Kidney epithelial cell (primary cell): ENCODE measurements at regions not wholly inside any gene's neighbourhood (a gene's known extent, or its start where the extent isn't known, plus 50 kb on each side); places are given as distances from the start of the nearest gene placed in this dataset.

ENCODE experiments used
- DNase-seq: peaks from one replicate; pipeline ENCODE4 v3.0.0-alpha.2; 2010; ENCODE audit warnings: low read depth
- H3K27me3 ChIP-seq: 2 replicates; pipeline ENCODE4 v1.6.0; 2011; ENCODE audit warnings: low read length; ENCODE audit not compliant: control insufficient read depth, insufficient read depth
- H3K36me3 ChIP-seq: 2 replicates; pipeline ENCODE4 v1.5.1; 2011; ENCODE audit warnings: low read length; ENCODE audit not compliant: control insufficient read depth, insufficient read depth
- H3K4me3 ChIP-seq: 2 replicates; pipeline ENCODE4 v1.5.1; 2011; ENCODE audit warnings: low read depth, mild to moderate bottlenecking, control low read depth, low read length
- CTCF ChIP-seq: IDR thresholded peaks from 2 replicates; pipeline ENCODE4 v1.5.1; 2011; ENCODE audit warnings: mild to moderate bottlenecking, moderate library complexity, low read length, control low read depth, inconsistent platforms; ENCODE audit not compliant: insufficient read depth, poor library complexity, severe bottlenecking

GRCh38 chr15:35293353-35294130 lies 208.4 kb upstream of the NANOGP8 start:
- TF ChIP-seq CTCF: no peak
- peak; percentile 69 for DNase-seq
- Histone ChIP-seq H3K4me3 (no peak overlapping the region), H3K27me3 (no peaks in the 10 kb centered on the region), H3K36me3 (no peaks in the 10 kb centered on the region)

- Histone ChIP-seq H3K36me3 (no peaks in the 10 kb centered on the region), H3K4me3 (no peak overlapping the region), H3K27me3 (no peaks in the 10 kb centered on the region)
- no peak for DNase-seq
- TF ChIP-seq CTCF: no peak
Measured at GRCh38 chr15:35290301-35290721, 205.2 kb upstream of the NANOGP8 start.

DNA sequence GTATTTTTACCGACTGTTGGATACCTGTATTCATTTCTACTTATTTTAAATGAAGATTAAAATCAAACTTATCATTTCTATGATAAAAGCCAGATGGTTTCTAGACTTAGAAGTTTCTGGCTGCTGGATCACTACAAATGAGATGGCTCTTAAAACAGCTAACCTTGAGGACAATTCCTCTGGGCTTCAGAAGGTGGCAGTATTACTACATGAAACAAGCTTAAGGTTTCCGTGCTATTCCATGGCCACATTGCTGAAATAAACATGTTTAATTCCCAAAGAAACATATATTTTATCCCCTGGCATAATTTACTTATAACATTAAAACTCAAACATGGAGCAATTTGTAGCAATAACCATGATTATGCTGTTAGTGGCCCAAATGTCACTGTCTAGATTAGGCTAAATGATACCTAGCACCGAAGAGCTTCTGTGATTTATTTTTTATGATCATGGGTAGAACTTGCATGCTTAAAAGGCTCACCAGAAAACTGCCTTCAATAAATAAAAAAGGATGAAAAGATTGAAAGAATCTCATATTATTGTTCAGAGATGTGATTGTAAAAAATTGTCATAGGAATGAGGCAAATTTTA lies 204.0 kb upstream of the NANOGP8 start:
- peak; percentile 71 for TF ChIP-seq CTCF
- Histone ChIP-seq H3K4me3 (no peak overlapping the region), H3K27me3 (no peaks in the 10 kb centered on the region), H3K36me3 (no peaks in the 10 kb centered on the region)
- DNase-seq: no peak

DNA sequence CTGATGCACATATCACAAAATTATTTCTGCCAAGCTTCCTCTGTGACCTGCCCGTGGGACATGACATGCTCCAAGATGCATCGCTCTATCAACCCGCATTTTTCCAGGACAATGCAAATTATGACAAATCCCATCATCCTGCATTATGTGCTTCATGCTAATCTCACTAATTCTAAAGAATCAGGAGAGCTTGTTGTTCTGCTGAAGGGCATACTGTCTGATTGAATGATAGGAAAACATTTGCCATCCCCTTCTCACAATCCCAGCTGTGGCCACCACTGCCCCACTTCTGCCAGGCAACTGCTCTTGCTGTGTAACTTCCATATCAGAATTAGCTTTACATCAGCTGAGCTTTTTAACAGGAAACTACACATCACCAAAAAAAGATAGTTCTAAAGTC lies 203.5 kb upstream of the NANOGP8 start:
- Histone ChIP-seq H3K36me3 (no peaks in the 10 kb centered on the region), H3K27me3 (no peaks in the 10 kb centered on the region), H3K4me3 (no peak overlapping the region)
- TF ChIP-seq CTCF: no peak
- no peak for DNase-seq

DNA sequence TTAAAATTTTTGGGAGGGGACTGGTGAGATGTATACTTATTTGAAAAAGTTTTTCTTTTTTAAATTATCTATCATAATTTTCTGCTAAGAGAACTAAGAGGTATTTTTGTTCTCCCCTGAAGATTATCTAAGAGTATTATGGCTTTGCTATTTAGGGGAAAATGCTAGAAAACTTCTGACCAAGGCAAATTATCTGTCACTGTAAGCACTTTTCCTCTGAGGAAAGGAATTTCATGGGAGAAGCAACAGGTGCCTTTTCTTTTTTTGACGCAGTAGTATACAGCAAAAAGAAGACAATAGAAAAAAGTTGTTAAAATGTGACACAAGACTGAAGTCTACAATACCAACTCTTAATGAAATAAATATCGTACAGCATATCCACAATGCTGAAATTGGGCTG lies 201.6 kb upstream of the NANOGP8 start:
- no peaks in the 10 kb centered on the region for H3K27me3 ChIP-seq
- no peak overlapping the region for H3K4me3 ChIP-seq
- DNase-seq: no peak
- H3K36me3 ChIP-seq: no peaks in the 10 kb centered on the region
- no peak for TF ChIP-seq CTCF
